ENCODE measurements at regions not wholly inside any gene's neighbourhood (a gene's known extent, or its start where the extent isn't known, plus 50 kb on each side); places are given as distances from the start of the nearest gene placed in this dataset.

DNA sequence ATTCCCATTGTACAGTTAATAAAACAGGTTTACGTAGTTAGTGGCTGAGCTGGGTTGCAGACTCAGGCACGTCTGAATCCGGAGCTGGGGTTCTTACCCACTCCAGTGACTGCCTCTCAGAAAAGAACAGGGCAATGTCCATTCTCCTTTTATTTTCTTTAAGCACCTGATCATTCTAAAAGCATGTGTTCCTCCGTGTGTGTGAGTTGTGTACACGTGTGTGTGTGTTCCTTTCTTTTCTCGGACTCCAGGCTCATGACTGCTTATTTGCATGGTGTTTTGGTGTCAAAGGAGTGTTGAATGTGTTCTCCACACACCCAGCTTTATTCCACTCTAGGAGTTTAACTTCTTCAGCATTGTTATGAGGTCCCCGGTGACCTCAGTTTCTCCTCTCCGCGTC, 260.1 kb downstream of the SNX10 start:
- Histone ChIP-seq H3K4me1 (ENCODE audit: control insufficient read depth, extremely low read depth, insufficient read depth, low read length) (no peaks in the 10 kb centered on the region), H3K27me3 (ENCODE audit: control insufficient read depth, insufficient read depth, low read length) (no peaks in the 10 kb centered on the region)
- DNase-seq (ENCODE audit: low read depth in 2 of 2), result no peak

GRCh38 chr7:26553128-26553527, 261.5 kb downstream of the SNX10 start:
- H4K20me1 ChIP-seq (ENCODE audit: control insufficient read depth, extremely low read depth, insufficient read depth, low read length), result no peaks in the 10 kb centered on the region

More for the DNA sequence above, 260.1 kb downstream of the SNX10 start:
- Histone ChIP-seq H3K4me2 (ENCODE audit: extremely low read depth, insufficient read depth, low read length) (no peak overlapping the region), H3K4me3 (replicated peaks in 1 of 4; ENCODE audit: control extremely low read depth in 1 of 4, insufficient read depth in 1 of 4, low read depth in 3 of 4, low read length in 4 of 4) (no peak overlapping the region), H3K27ac (ENCODE audit: insufficient read depth, low read length) (no peak overlapping the region), H2AFZ (ENCODE audit: low read length) (no peak overlapping the region), H3K79me2 (ENCODE audit: control insufficient read depth, insufficient read depth, low read length) (no peaks in the 10 kb centered on the region), H3K9ac (ENCODE audit: insufficient read depth, low read length) (no peak overlapping the region), H4K20me1 (ENCODE audit: control insufficient read depth, extremely low read depth, insufficient read depth, low read length) (no peaks in the 10 kb centered on the region), H3K9me3 (ENCODE audit: control insufficient read depth, insufficient read depth, low read depth, low read length) (no peaks in the 10 kb centered on the region), H3K36me3 (ENCODE audit: control insufficient read depth, insufficient read depth, low read length) (no peaks in the 10 kb centered on the region)
- TF ChIP-seq EZH2 (IDR thresholded peaks at IDR 0.05; ENCODE audit: low read length, missing control alignments), result no peak
- no peak for TF ChIP-seq CTCF (conservative IDR thresholded peaks at IDR 0.05 in 1 of 2, IDR thresholded peaks at IDR 0.05 in 1 of 2; ENCODE audit: low read depth in 1 of 2, low read length in 2 of 2)

DNA sequence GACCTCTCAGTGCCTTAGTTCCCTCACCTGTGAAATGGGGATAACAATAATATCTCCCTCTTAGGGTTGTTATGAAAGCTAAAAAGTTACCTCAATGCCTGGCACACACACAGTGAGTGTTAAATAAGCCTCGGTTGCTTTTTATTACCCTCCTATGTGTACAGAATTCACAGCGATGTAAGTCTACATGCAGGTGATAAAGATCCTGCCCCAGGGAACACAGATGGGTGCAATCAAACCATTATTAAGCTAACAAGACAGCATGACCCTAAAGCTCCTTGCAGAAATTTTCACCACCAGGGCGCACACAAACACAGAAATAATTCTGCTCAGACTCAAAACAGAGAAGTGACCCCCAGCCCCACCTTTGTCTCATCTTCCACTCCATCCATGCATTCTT, 261.9 kb downstream of the SNX10 start:
- Histone ChIP-seq H2AFZ (ENCODE audit: low read length) (no peak overlapping the region), H3K79me2 (ENCODE audit: control insufficient read depth, insufficient read depth, low read length) (no peaks in the 10 kb centered on the region), H3K9ac (ENCODE audit: insufficient read depth, low read length) (no peak overlapping the region), H3K4me2 (ENCODE audit: extremely low read depth, insufficient read depth, low read length) (no peak overlapping the region), H4K20me1 (ENCODE audit: control insufficient read depth, extremely low read depth, insufficient read depth, low read length) (no peaks in the 10 kb centered on the region), H3K4me1 (ENCODE audit: control insufficient read depth, extremely low read depth, insufficient read depth, low read length) (no peaks in the 10 kb centered on the region), H3K9me3 (ENCODE audit: control insufficient read depth, insufficient read depth, low read depth, low read length) (no peaks in the 10 kb centered on the region), H3K4me3 (replicated peaks in 1 of 4; ENCODE audit: control extremely low read depth in 1 of 4, insufficient read depth in 1 of 4, low read depth in 3 of 4, low read length in 4 of 4) (no peak overlapping the region), H3K27me3 (ENCODE audit: control insufficient read depth, insufficient read depth, low read length) (no peaks in the 10 kb centered on the region), H3K27ac (ENCODE audit: insufficient read depth, low read length) (no peak overlapping the region), H3K36me3 (ENCODE audit: control insufficient read depth, insufficient read depth, low read length) (no peaks in the 10 kb centered on the region)
- no peak for DNase-seq (ENCODE audit: low read depth in 2 of 2)
- TF ChIP-seq CTCF (conservative IDR thresholded peaks at IDR 0.05 in 1 of 2, IDR thresholded peaks at IDR 0.05 in 1 of 2; ENCODE audit: low read depth in 1 of 2, low read length in 2 of 2), result no peak
- TF ChIP-seq EZH2 (IDR thresholded peaks at IDR 0.05; ENCODE audit: low read length, missing control alignments), result no peak

More at GRCh38 chr7:26553128-26553527, 261.5 kb downstream of the SNX10 start:
- Histone ChIP-seq H3K36me3 (ENCODE audit: control insufficient read depth, insufficient read depth, low read length) (no peaks in the 10 kb centered on the region), H3K79me2 (ENCODE audit: control insufficient read depth, insufficient read depth, low read length) (no peaks in the 10 kb centered on the region), H2AFZ (ENCODE audit: low read length) (no peak overlapping the region), H3K4me1 (ENCODE audit: control insufficient read depth, extremely low read depth, insufficient read depth, low read length) (no peaks in the 10 kb centered on the region), H3K4me3 (replicated peaks in 1 of 4; ENCODE audit: control extremely low read depth in 1 of 4, insufficient read depth in 1 of 4, low read depth in 3 of 4, low read length in 4 of 4) (no peak overlapping the region), H3K27me3 (ENCODE audit: control insufficient read depth, insufficient read depth, low read length) (no peaks in the 10 kb centered on the region), H3K27ac (ENCODE audit: insufficient read depth, low read length) (no peak overlapping the region), H3K9ac (ENCODE audit: insufficient read depth, low read length) (no peak overlapping the region), H3K4me2 (ENCODE audit: extremely low read depth, insufficient read depth, low read length) (no peak overlapping the region), H3K9me3 (ENCODE audit: control insufficient read depth, insufficient read depth, low read depth, low read length) (no peaks in the 10 kb centered on the region)
- TF ChIP-seq EZH2 (IDR thresholded peaks at IDR 0.05; ENCODE audit: low read length, missing control alignments) (no peak), CTCF (conservative IDR thresholded peaks at IDR 0.05 in 1 of 2, IDR thresholded peaks at IDR 0.05 in 1 of 2; ENCODE audit: low read depth in 1 of 2, low read length in 2 of 2) (no peak)
- DNase-seq (ENCODE audit: low read depth in 2 of 2), result no peak
